ENCODE measurements at regions not wholly inside any gene's neighbourhood (a gene's known extent, or its start where the extent isn't known, plus 50 kb on each side); places are given as distances from the start of the nearest gene placed in this dataset.

DNA sequence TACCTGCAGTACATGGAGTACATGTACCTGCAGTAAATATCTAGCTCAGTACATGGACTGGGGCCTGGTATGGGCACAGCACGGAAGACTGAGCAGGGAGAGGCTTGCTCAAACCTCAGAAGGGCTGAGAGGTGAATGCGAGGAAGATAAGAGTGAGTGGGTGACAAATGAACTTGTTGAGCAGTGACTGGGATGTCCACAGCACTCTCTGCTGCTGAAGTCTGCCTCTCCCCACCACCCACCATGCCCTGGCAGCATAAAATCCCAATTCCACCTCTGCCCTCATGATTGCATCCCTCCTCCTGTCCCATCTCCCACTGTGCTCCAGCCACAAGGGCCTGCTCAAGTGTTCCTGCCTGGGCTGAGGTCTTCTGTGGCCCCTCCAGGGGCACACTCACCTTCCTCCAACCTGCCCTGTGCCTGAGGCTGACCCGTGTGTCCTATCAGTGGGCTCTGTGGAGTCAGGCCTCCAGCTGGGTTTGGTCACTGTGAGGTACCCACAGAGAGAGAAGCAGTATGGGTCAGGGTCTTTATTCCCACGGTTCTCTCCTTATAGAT, 114.2 kb downstream of the FOXD2 start:
- Histone ChIP-seq H3K18ac (ENCODE audit: insufficient read length, low read depth, low read length) (no peak overlapping the region), H3K56ac (ENCODE audit: insufficient read length, low read depth, low read length) (no peak overlapping the region), H3T11ph (ENCODE audit: low read length) (no peak overlapping the region)

More for the DNA sequence above, 114.2 kb downstream of the FOXD2 start:
- Histone ChIP-seq H3K27me3 (ENCODE audit: insufficient read depth, low read length) (no peaks in the 10 kb centered on the region), H4K91ac (ENCODE audit: insufficient read length, low read depth, low read length) (no peak overlapping the region), H4K20me1 (ENCODE audit: control insufficient read depth, insufficient read depth, insufficient read length) (no peaks in the 10 kb centered on the region), H2BK120ac (ENCODE audit: low read depth, low read length, poor library complexity, severe bottlenecking) (no peak overlapping the region), H3K27ac (ENCODE audit: insufficient read length, low read depth, low read length) (no peak overlapping the region), H3K4ac (ENCODE audit: low read depth, low read length) (no peak overlapping the region), H2AK5ac (ENCODE audit: insufficient read length, low read length) (no peak overlapping the region), H3K79me2 (ENCODE audit: insufficient read depth, low read length) (no peaks in the 10 kb centered on the region), H3K23ac (ENCODE audit: insufficient read length, low read depth, low read length) (no peak overlapping the region), H2BK20ac (ENCODE audit: low read depth, low read length, poor library complexity, severe bottlenecking) (no peak overlapping the region), H2BK5ac (ENCODE audit: insufficient read length, low read length) (no peak overlapping the region), H3K23me2 (ENCODE audit: insufficient read length, low read depth, low read length, poor library complexity, severe bottlenecking) (no peaks in the 10 kb centered on the region), H4K5ac (ENCODE audit: insufficient read length, low read depth, low read length) (no peak overlapping the region), H2BK12ac (ENCODE audit: insufficient read length, low read depth, low read length) (no peak overlapping the region), H3K4me2 (ENCODE audit: insufficient read depth, insufficient read length, low read length) (no peak overlapping the region), H3K79me1 (ENCODE audit: insufficient read depth, low read depth, low read length, poor library complexity, severe bottlenecking) (no peaks in the 10 kb centered on the region), H3K9ac (ENCODE audit: extremely low read depth, insufficient read length, low read length) (no peak overlapping the region), H2AFZ (ENCODE audit: low read length) (no peak overlapping the region), H4K8ac (replicated peaks; ENCODE audit: insufficient read length, low read depth, low read length) (no peak overlapping the region), H2BK15ac (ENCODE audit: low read depth, low read length) (no peak overlapping the region), H3K14ac (ENCODE audit: insufficient read depth, low read length) (no peak overlapping the region), H3K4me1 (ENCODE audit: insufficient read depth, low read length) (peaks cover 2% of the 10 kb centered on the region; the same call in 1 of the 2 replicates), H3K9me3 (ENCODE audit: control insufficient read depth, low read depth, low read length) (no peaks in the 10 kb centered on the region)
- no peaks in the 10 kb centered on the region for H3K36me3 Mint-ChIP-seq (ENCODE audit: insufficient read depth in 1 of 3, low read depth in 3 of 3)
- H3K4me3 Mint-ChIP-seq: no peak overlapping the region
- no peak for DNase-seq
- WGBS (ENCODE audit: extremely low coverage, insufficient read length, low lambda C conversion rate): no CpG with 5 or more reads among the region's 4 CpGs
- no peaks in the 10 kb centered on the region for H3K9me3 Mint-ChIP-seq
- no peak overlapping the region for H3K27ac Mint-ChIP-seq
- H3K4me1 Mint-ChIP-seq: peaks cover 42 to 48% of the 10 kb centered on the region in 2 experiments
- peaks cover 19% of the 10 kb centered on the region for H3K27me3 Mint-ChIP-seq (ENCODE audit: low read depth)
- TF ChIP-seq, protein P1, sequence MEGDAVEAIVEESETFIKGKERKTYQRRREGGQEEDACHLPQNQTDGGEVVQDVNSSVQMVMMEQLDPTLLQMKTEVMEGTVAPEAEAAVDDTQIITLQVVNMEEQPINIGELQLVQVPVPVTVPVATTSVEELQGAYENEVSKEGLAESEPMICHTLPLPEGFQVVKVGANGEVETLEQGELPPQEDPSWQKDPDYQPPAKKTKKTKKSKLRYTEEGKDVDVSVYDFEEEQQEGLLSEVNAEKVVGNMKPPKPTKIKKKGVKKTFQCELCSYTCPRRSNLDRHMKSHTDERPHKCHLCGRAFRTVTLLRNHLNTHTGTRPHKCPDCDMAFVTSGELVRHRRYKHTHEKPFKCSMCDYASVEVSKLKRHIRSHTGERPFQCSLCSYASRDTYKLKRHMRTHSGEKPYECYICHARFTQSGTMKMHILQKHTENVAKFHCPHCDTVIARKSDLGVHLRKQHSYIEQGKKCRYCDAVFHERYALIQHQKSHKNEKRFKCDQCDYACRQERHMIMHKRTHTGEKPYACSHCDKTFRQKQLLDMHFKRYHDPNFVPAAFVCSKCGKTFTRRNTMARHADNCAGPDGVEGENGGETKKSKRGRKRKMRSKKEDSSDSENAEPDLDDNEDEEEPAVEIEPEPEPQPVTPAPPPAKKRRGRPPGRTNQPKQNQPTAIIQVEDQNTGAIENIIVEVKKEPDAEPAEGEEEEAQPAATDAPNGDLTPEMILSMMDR (conservative IDR thresholded peaks at IDR 0.05): no peak

Measured in H9 (cell line).